K562 (cell line): ENCODE measurements at regions not wholly inside any gene's neighbourhood (a gene's known extent, or its start where the extent isn't known, plus 50 kb on each side); places are given as distances from the start of the nearest gene placed in this dataset.

Source experiments
- ARNT ChIP-seq, 2 experiments: fragments of 450-650 bp; IDR thresholded peaks; 2 replicates each; pipeline ENCODE4 v1.6.1; 2016; ENCODE audit warnings: mild to moderate bottlenecking in 1 of 2
- C11orf30 ChIP-seq: fragments of 450-650 bp; IDR thresholded peaks from 2 replicates; pipeline ENCODE4 v1.6.1; 2016; ENCODE audit warnings: low read depth, mild to moderate bottlenecking
- CBFA2T2 ChIP-seq: fragments of 450-650 bp; conservative IDR thresholded peaks from 2 replicates; pipeline ENCODE4 v1.6.1; 2017; ENCODE audit warnings: mild to moderate bottlenecking
- ETV1 ChIP-seq: fragments of 450-650 bp; conservative IDR thresholded peaks from 2 replicates; pipeline ENCODE4 v1.6.1; 2016; ENCODE audit warnings: missing genetic modification characterization, control low read depth, low read depth, missing compliant biosample characterization
- GABPB1 ChIP-seq: sonication (generic); formaldehyde crosslinking; IDR thresholded peaks from 2 replicates; pipeline ENCODE4 v1.8.0; 2022; ENCODE audit warnings: mild to moderate bottlenecking, missing genetic modification reagents
- GTF2E2 ChIP-seq: fragments of 200-800 bp; sonication (Bioruptor generic); IDR thresholded peaks from 2 replicates; pipeline ENCODE4 v1.6.1; 2016; ENCODE audit warnings: missing genetic modification characterization, missing compliant biosample characterization
- HDAC8 ChIP-seq: fragments of 450-650 bp; IDR thresholded peaks from 2 replicates; pipeline ENCODE4 v1.6.1; 2016; ENCODE audit warnings: mild to moderate bottlenecking, missing genetic modification characterization, moderate library complexity, missing compliant biosample characterization
- KLF1 ChIP-seq: fragments of 450-650 bp; IDR thresholded peaks from 2 replicates; pipeline ENCODE4 v1.6.1; 2016; ENCODE audit warnings: missing genetic modification characterization, missing compliant biosample characterization
- MCM3 ChIP-seq: fragments of 450-650 bp; IDR thresholded peaks from 2 replicates; pipeline ENCODE4 v1.6.1; 2016
- NFE2 ChIP-seq: IDR thresholded peaks from 2 replicates; pipeline ENCODE4 v1.6.1; 2014; ENCODE audit warnings: antibody characterized with exemption, low read depth
- NR2C2 ChIP-seq, 2 experiments: fragments of 200-800 bp in 1 of 2; sonication (Bioruptor generic) in 1 of 2; sonication (generic) in 1 of 2; formaldehyde crosslinking in 1 of 2; IDR thresholded peaks; 2 replicates each; pipeline versions ENCODE4 v1.6.1 to v1.8.0; 2016 to 2022; ENCODE audit warnings: mild to moderate bottlenecking in 1 of 2, missing compliant biosample characterization in 1 of 2, missing genetic modification characterization in 1 of 2, missing genetic modification reagents in 1 of 2
- RBM22 ChIP-seq: fragments of 200-400 bp; formaldehyde crosslinking; IDR thresholded peaks from 2 replicates; pipeline ENCODE4 v1.6.1; 2018; ENCODE audit warnings: low read length, low read depth; ENCODE audit not compliant: poor library complexity, severe bottlenecking
- U2AF2 ChIP-seq: fragments of 200-400 bp; formaldehyde crosslinking; optimal IDR thresholded peaks from 2 replicates; pipeline ENCODE3; 2017; ENCODE audit warnings: low read depth, mild to moderate bottlenecking, low read length
- ZBTB1 ChIP-seq: sonication (generic); formaldehyde crosslinking; IDR thresholded peaks from 2 replicates; pipeline ENCODE4 v1.8.1; 2023; ENCODE audit warnings: missing genetic modification reagents, low read depth, mild to moderate bottlenecking, borderline replicate concordance
- ZNF316 ChIP-seq: fragments of 450-650 bp; IDR thresholded peaks from 2 replicates; pipeline ENCODE4 v1.6.1; 2016
- TF ChIP-seq, protein P1 (sequence below), 2 experiments: fragments of 150-350 bp in 1 of 2; IDR thresholded peaks; 2 replicates each; pipeline ENCODE4 v1.6.1; 2012 to 2016; ENCODE audit warnings: low read depth in 2 of 2, low read length in 2 of 2, mild to moderate bottlenecking in 1 of 2, moderate library complexity in 1 of 2
- TF ChIP-seq, protein P2 (sequence below): fragments of 450-650 bp; IDR thresholded peaks from one replicate; pipeline ENCODE4 v1.6.1; 2018; ENCODE audit warnings: mild to moderate bottlenecking, moderate library complexity; ENCODE audit not compliant: partially characterized antibody
- TF ChIP-seq, protein P3 (sequence below): fragments of 250-450 bp; sonication (Bioruptor Pico); IDR thresholded peaks from 2 replicates; pipeline ENCODE4 v1.5.1; 2021; ENCODE audit warnings: mild to moderate bottlenecking
- TF ChIP-seq, protein P4 (sequence below): fragments of 450-650 bp; formaldehyde crosslinking; IDR thresholded peaks from 2 replicates; pipeline ENCODE4 v1.4.0; 2022; ENCODE audit warnings: mild to moderate bottlenecking, moderate library complexity

DNA sequence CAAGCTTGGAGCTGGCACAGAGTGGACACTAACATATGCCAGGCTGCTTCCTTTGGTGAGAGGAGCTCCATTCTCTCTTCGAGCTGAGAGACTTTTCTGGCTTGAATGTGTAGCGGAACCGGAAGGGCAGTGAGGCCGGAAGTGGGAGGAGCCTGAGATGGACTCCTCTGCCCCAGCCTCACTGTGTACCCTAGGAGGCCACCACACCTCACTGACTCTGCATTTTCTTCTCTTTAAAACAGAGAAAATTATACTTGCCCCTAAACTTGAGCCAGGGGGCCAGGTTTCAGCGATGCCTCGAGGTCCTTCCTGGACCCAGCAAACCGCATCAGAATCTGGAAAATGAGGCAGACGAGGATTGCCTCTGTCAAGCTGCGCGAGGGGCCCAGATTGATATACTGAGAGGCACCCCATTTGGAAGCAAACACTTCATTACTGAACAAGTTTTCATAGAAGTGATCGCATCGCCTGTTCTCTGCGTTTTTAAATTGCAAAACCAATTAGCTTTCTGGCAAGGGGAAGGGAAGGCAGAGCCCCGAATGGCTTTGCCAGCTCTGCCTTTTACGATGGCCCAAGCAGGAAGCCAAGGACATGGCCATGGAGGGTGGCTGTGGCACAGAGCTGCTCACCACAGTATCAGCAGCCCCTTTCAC is 708.1 kb downstream of the PTPRU start (continued):
- TF ChIP-seq, protein P1, sequence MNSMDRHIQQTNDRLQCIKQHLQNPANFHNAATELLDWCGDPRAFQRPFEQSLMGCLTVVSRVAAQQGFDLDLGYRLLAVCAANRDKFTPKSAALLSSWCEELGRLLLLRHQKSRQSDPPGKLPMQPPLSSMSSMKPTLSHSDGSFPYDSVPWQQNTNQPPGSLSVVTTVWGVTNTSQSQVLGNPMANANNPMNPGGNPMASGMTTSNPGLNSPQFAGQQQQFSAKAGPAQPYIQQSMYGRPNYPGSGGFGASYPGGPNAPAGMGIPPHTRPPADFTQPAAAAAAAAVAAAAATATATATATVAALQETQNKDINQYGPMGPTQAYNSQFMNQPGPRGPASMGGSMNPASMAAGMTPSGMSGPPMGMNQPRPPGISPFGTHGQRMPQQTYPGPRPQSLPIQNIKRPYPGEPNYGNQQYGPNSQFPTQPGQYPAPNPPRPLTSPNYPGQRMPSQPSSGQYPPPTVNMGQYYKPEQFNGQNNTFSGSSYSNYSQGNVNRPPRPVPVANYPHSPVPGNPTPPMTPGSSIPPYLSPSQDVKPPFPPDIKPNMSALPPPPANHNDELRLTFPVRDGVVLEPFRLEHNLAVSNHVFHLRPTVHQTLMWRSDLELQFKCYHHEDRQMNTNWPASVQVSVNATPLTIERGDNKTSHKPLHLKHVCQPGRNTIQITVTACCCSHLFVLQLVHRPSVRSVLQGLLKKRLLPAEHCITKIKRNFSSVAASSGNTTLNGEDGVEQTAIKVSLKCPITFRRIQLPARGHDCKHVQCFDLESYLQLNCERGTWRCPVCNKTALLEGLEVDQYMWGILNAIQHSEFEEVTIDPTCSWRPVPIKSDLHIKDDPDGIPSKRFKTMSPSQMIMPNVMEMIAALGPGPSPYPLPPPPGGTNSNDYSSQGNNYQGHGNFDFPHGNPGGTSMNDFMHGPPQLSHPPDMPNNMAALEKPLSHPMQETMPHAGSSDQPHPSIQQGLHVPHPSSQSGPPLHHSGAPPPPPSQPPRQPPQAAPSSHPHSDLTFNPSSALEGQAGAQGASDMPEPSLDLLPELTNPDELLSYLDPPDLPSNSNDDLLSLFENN (IDR thresholded peaks at IDR 0.05; ENCODE audit: low read depth in 2 of 2, low read length in 2 of 2), result no peak
- TF ChIP-seq MCM3 (no peak), RBM22 (no peak), ARNT (IDR thresholded peaks at IDR 0.05) (no peak), C11orf30 (peak; percentile 34; the same call in 1 of the 2 replicates), ZBTB1 (CRISPR knock-in tag) (no peak), GTF2E2 (no peak), NR2C2 (CRISPR knock-in tag; IDR thresholded peaks at IDR 0.05) (no peak), NR2C2 (tag; IDR thresholded peaks at IDR 0.05) (no peak), NFE2 (peak; percentile 44; the same call in 1 of the 2 replicates), CBFA2T2 (no peak), U2AF2 (no peak), ETV1 (tag) (peak; percentile 50), HDAC8 (tag) (no peak), ZNF316 (0 out of 2 replicates have a peak, but pooled peaks have one; percentile 4), KLF1 (peak; percentile 52; the same call in 1 of the 2 replicates), GABPB1 (CRISPR knock-in tag) (peak; percentile 49; the same call in 1 of the 2 replicates)
- TF ChIP-seq, protein P2, sequence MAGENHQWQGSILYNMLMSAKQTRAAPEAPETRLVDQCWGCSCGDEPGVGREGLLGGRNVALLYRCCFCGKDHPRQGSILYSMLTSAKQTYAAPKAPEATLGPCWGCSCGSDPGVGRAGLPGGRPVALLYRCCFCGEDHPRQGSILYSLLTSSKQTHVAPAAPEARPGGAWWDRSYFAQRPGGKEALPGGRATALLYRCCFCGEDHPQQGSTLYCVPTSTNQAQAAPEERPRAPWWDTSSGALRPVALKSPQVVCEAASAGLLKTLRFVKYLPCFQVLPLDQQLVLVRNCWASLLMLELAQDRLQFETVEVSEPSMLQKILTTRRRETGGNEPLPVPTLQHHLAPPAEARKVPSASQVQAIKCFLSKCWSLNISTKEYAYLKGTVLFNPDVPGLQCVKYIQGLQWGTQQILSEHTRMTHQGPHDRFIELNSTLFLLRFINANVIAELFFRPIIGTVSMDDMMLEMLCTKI, result no peak
- TF ChIP-seq, protein P3, sequence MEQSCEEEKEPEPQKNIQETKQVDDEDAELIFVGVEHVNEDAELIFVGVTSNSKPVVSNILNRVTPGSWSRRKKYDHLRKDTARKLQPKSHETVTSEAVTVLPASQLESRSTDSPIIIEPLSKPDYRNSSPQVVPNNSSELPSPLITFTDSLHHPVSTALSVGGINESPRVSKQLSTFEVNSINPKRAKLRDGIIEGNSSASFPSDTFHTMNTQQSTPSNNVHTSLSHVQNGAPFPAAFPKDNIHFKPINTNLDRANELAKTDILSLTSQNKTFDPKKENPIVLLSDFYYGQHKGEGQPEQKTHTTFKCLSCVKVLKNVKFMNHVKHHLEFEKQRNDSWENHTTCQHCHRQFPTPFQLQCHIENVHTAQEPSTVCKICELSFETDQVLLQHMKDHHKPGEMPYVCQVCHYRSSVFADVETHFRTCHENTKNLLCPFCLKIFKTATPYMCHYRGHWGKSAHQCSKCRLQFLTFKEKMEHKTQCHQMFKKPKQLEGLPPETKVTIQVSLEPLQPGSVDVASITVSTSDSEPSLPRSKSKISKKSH (CRISPR knock-in tag), result no peak
- TF ChIP-seq, protein P4, sequence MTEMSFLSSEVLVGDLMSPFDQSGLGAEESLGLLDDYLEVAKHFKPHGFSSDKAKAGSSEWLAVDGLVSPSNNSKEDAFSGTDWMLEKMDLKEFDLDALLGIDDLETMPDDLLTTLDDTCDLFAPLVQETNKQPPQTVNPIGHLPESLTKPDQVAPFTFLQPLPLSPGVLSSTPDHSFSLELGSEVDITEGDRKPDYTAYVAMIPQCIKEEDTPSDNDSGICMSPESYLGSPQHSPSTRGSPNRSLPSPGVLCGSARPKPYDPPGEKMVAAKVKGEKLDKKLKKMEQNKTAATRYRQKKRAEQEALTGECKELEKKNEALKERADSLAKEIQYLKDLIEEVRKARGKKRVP (CRISPR knock-in tag), result no peak
